ENCODE measurements at regions not wholly inside any gene's neighbourhood (a gene's known extent, or its start where the extent isn't known, plus 50 kb on each side); places are given as distances from the start of the nearest gene placed in this dataset.
A peak's percentile ranks its signal among the peaks of the same experiment; 100 is the strongest.
"Not testable (repeated sequence)": the region's sequence is repeated elsewhere in the genome, so short reads cannot be mapped to it uniquely, and the experiment has no call there.

DNA sequence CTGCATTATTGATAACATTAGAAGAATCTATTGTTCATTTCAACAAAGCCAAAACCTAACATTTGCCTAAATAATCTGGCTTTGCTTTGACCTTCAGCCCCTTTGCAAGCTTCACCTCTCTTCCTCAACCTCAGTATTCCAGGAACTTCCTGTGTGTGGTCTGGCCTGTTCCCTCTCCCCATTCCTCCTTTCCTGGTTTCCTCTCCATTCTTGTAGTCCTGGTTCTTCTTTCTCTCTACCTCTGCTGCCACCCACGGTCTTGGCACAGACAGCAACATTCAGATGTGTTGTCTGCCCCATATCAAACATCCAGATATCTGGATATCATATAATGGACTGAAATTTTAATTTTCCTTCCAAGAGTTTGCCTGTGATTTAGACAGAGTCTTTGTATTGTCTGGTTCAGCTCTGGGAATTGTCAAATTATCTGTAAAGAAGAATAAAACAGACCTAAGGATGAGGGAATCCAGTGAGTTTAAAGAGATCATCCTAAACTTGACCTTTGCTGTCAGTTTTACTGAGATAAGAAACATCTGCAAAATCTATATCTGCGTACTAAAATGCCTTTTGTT is 148.1 kb upstream of the KCTD3 start:
- Histone ChIP-seq H3K27ac (ENCODE audit: low read length) (no peak overlapping the region), H3K4me3 (ENCODE audit: low read length) (no peak overlapping the region)
- WGBS (ENCODE audit: insufficient coverage), result no CpG with 5 or more reads among the region's 2 CpGs

DNA sequence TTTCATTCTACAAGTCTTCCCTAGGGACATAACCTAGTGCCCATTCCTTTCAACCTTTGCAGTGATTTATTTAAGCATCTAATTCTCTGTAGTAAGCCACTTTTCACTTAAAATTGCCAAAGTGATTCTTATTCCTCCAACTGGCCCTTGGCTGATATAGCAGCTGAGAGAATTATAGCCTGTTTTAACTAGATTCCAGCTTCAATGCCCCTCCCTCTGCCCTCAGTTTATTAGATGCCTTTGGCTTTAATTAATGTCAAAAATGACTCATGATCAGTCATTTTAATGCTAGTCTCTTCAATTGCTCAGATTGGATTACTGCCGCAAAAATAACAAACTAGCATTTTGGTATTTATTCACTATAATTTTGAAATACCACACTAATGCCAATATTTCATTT is 145.4 kb upstream of the KCTD3 start:
- Histone ChIP-seq H3K4me1 (ENCODE audit: control insufficient read depth, insufficient read depth, low read length) (no peaks in the 10 kb centered on the region), H3K36me3 (ENCODE audit: control insufficient read depth, insufficient read depth, low read length) (no peaks in the 10 kb centered on the region), H3K27me3 (ENCODE audit: control insufficient read depth, insufficient read depth, low read length) (no peaks in the 10 kb centered on the region), H3K27ac (ENCODE audit: low read length) (no peak overlapping the region), H3K4me3 (ENCODE audit: low read length) (no peak overlapping the region), H3K9me3 (replicated peaks; ENCODE audit: control insufficient read depth, low read depth, low read length) (no peaks in the 10 kb centered on the region)
- no CpG with 5 or more reads among the region's 1 CpG for WGBS (ENCODE audit: insufficient coverage)
- DNase-seq, result no peak

More for the DNA sequence above, 148.1 kb upstream of the KCTD3 start:
- Histone ChIP-seq H3K9me3 (replicated peaks; ENCODE audit: control insufficient read depth, low read depth, low read length) (no peaks in the 10 kb centered on the region), H3K4me1 (ENCODE audit: control insufficient read depth, insufficient read depth, low read length) (no peaks in the 10 kb centered on the region), H3K36me3 (ENCODE audit: control insufficient read depth, insufficient read depth, low read length) (no peaks in the 10 kb centered on the region), H3K27me3 (ENCODE audit: control insufficient read depth, insufficient read depth, low read length) (no peaks in the 10 kb centered on the region)
- no peak for DNase-seq

DNA sequence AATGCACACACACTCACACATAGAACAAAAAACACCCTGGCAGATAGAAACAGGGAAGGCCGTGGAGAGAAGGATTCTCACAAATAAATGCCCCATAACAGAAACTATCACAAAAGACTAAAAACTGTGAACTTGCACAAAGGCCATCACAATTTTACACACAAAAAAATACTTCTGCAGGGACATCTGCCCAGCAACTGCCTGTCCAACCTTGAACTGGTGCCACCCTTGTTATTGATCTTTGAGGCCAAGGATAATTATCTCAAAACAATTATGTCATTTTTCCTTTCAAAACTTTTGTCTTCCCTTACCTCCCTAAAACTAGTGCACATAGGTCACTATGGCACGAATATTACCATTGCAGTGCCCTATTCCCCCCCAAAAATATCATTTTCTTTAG is 143.8 kb upstream of the KCTD3 start:
- no peak overlapping the region for H3K27ac ChIP-seq (ENCODE audit: low read length)
- no CpG with 5 or more reads among the region's 2 CpGs for WGBS (ENCODE audit: insufficient coverage)
- peaks cover 2% of the 10 kb centered on the region for H3K9me3 ChIP-seq (replicated peaks; ENCODE audit: control insufficient read depth, low read depth, low read length)
- no peak for DNase-seq
- no peaks in the 10 kb centered on the region for H3K4me1 ChIP-seq (ENCODE audit: control insufficient read depth, insufficient read depth, low read length)
- H3K36me3 ChIP-seq (ENCODE audit: control insufficient read depth, insufficient read depth, low read length), result no peaks in the 10 kb centered on the region
- no peak overlapping the region for H3K4me3 ChIP-seq (ENCODE audit: low read length)
- no peaks in the 10 kb centered on the region for H3K27me3 ChIP-seq (ENCODE audit: control insufficient read depth, insufficient read depth, low read length)

DNA sequence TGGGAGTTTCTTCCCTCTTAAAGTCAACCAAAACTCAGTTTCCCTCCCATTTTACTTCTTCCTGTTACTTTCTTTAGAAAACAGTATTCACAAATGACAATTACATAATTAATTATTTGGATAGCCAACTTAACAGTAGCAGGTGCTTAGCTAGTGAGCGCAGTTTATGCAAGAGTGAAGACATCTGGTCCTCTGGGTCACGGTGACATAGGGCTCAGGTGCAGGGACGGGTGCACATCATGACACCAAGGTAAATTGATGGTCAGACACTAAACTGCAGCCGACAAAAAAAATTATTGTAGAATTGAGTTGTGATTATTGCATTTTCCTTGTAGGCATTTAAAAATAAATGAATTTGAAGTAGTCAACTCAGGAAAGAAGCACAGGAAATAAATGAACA is 142.0 kb upstream of the KCTD3 start:
- peaks cover 3% of the 10 kb centered on the region for H3K9me3 ChIP-seq (replicated peaks; ENCODE audit: control insufficient read depth, low read depth, low read length)
- no peak for DNase-seq
- H3K36me3 ChIP-seq (ENCODE audit: control insufficient read depth, insufficient read depth, low read length), result no peaks in the 10 kb centered on the region
- 74% methylated on average over 4 of the region's 4 CpGs for WGBS (ENCODE audit: insufficient coverage)
- H3K4me3 ChIP-seq (ENCODE audit: low read length), result no peak overlapping the region
- no peaks in the 10 kb centered on the region for H3K4me1 ChIP-seq (ENCODE audit: control insufficient read depth, insufficient read depth, low read length)
- no peaks in the 10 kb centered on the region for H3K27me3 ChIP-seq (ENCODE audit: control insufficient read depth, insufficient read depth, low read length)
- H3K27ac ChIP-seq (ENCODE audit: low read length), result no peak overlapping the region

DNA sequence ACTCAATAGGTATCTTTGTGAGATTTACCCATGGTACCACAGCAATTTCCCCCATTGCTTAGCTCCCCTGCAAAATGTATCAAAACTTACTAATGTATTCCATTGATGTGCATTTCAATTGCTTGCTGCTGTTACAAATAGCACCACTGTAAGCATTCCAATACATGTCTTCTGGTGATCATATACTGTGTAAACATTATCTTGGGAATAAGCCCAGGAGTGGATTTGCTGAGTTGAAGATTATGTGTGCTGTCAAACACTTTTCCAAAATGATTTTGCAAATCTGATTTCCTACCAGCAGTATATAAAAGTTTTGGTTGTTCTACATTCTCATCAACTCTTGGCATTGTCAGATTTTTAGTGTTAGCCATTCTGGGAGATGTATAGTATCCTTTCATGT is 141.0 kb upstream of the KCTD3 start:
- Histone ChIP-seq H3K36me3 (ENCODE audit: control insufficient read depth, insufficient read depth, low read length) (no peaks in the 10 kb centered on the region), H3K27me3 (ENCODE audit: control insufficient read depth, insufficient read depth, low read length) (no peaks in the 10 kb centered on the region), H3K4me1 (ENCODE audit: control insufficient read depth, insufficient read depth, low read length) (no peaks in the 10 kb centered on the region), H3K27ac (ENCODE audit: low read length) (no peak overlapping the region), H3K9me3 (replicated peaks; ENCODE audit: control insufficient read depth, low read depth, low read length) (peaks cover 3% of the 10 kb centered on the region), H3K4me3 (ENCODE audit: low read length) (no peak overlapping the region)
- DNase-seq, result no peak

DNA sequence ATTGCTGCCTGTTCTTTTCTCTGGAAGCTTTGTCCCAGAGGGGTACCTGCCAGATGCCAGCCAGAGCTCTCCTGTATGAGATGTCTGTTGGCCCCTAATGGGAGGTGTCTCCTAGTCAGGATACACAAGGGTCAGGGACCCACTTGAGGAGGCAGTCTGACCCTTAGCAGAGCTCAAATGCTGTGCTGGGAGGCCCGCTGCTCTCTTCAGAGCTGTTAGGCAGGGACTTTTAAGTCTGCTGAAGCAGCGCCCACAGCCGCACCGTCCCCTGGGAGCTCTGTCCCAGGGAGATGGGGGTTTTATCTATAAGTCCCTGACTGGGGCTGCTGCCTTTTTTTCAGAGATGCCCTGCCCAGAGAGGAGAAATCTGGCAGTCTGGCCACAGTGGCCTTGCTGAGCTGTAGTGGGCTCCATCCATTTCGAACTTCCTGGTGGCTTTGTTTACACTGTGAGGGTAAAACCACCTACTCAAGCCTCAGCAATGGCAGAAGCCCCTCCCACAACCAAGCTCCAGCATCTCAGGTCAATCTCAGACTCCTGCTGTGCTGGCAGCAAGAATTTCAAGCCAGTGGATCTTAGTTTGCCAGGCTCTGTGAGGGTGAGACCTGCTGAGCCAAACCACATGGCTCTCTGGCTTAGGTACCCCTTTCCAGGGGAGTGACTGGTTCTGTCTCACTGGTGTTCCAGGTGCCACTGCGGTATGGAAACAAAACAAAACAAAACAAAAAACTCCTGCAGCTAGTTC is 134.4 kb upstream of the KCTD3 start:
- DNase-seq; H3K36me3 ChIP-seq (ENCODE audit: control insufficient read depth, insufficient read depth, low read length); H3K4me3 ChIP-seq (ENCODE audit: low read length); H3K27ac ChIP-seq (ENCODE audit: low read length); H3K27me3 ChIP-seq (ENCODE audit: control insufficient read depth, insufficient read depth, low read length); H3K4me1 ChIP-seq (ENCODE audit: control insufficient read depth, insufficient read depth, low read length); H3K9me3 ChIP-seq (replicated peaks; ENCODE audit: control insufficient read depth, low read depth, low read length): not testable (repeated sequence)
- 90% methylated on average over 4 of the region's 6 CpGs for WGBS (ENCODE audit: insufficient coverage)

DNA sequence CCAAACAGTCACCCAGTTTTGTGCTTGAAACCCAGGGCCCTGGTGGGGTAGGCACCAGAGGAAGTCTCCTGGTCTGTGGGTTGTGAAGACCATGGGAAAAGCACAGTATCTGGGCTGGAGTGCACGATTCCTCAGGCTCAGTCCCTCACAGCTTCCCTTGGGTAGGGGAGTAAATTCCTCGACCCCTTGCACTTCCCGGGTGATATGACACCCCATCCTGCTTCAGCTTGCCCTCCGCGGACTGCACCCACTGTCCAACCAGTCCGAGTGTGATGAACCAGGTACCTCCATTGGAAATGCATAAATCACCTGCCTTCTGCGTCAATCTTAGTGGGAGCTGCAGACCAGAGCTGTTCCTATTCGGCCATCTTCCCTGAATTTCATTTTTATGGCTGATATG is 133.9 kb upstream of the KCTD3 start:
- WGBS (ENCODE audit: insufficient coverage), result 87% methylated on average over 3 of the region's 8 CpGs
- H3K9me3 ChIP-seq (replicated peaks; ENCODE audit: control insufficient read depth, low read depth, low read length), result peaks cover 5% of the 10 kb centered on the region

DNA sequence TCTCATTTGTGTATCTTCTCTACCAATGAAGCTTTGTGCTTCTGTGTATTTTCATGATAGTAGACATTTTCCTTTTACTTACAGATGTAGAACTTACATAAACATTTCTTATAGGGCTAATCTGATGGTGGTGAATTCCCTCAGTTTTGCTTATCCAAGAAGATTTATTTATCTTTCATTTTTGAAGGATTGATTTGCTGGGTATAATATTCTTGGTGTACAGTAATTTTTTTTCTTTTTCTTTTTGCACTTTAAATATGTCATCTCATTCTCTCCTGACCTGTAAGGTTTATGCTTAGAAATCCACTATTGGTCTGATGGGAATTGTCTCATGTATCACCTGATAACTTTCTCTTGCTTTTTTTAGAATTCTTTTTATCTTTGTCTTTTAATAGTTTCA is 127.6 kb upstream of the KCTD3 start:
- H3K9me3 ChIP-seq (replicated peaks; ENCODE audit: control insufficient read depth, low read depth, low read length), result peaks cover 3% of the 10 kb centered on the region
- H3K27me3 ChIP-seq (ENCODE audit: control insufficient read depth, insufficient read depth, low read length), result no peaks in the 10 kb centered on the region
- DNase-seq, result no peak

More for the DNA sequence above, 133.9 kb upstream of the KCTD3 start:
- Histone ChIP-seq H3K4me1 (ENCODE audit: control insufficient read depth, insufficient read depth, low read length) (no peaks in the 10 kb centered on the region), H3K36me3 (ENCODE audit: control insufficient read depth, insufficient read depth, low read length) (no peaks in the 10 kb centered on the region), H3K27me3 (ENCODE audit: control insufficient read depth, insufficient read depth, low read length) (no peaks in the 10 kb centered on the region), H3K27ac (ENCODE audit: low read length) (no peak overlapping the region), H3K4me3 (ENCODE audit: low read length) (no peak overlapping the region)
- DNase-seq, result no peak

DNA sequence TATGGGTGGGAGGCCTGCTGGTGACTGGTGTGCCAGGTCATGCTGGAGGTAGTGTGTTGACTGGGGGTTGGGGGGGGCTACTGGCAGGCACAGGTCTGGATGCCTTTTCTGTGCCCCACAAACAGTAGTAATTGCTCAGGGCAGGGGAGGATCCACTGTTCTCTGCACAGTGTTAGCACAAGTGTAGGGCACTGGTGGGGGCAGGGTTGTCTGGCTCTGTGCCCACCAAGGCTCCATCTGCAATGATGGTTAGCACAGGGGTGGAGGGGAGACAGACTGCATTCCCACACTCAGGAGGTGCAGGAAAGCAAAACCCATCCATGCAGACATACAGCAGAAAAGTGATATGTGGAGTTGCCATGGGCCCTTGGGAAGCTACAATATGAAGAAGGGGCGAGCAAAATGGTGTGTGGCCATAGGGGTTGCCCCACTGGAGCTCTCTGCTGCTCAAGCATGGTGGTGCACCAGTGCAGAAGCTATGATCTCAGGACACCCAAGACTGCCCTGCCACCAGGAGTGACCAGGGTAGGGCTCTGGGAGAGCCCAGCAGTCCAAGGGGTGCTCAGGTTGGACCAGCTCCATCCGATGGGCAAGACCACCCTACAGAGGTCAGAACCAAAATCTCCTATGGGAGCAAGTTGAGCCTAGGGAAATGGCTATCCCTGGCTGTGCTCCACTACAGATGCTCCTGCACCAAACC is 122.2 kb upstream of the KCTD3 start:
- Histone ChIP-seq H3K27me3 (ENCODE audit: control insufficient read depth, insufficient read depth, low read length) (no peaks in the 10 kb centered on the region), H3K27ac (ENCODE audit: low read length) (no peak overlapping the region), H3K36me3 (ENCODE audit: control insufficient read depth, insufficient read depth, low read length) (no peaks in the 10 kb centered on the region), H3K4me1 (ENCODE audit: control insufficient read depth, insufficient read depth, low read length) (no peaks in the 10 kb centered on the region), H3K9me3 (replicated peaks; ENCODE audit: control insufficient read depth, low read depth, low read length) (no peaks in the 10 kb centered on the region), H3K4me3 (ENCODE audit: low read length) (no peak overlapping the region)
- WGBS (ENCODE audit: insufficient coverage), result 80% methylated on average over 2 of the region's 2 CpGs
- DNase-seq, result no peak

More for the DNA sequence above, 127.6 kb upstream of the KCTD3 start:
- Histone ChIP-seq H3K4me1 (ENCODE audit: control insufficient read depth, insufficient read depth, low read length) (no peaks in the 10 kb centered on the region), H3K36me3 (ENCODE audit: control insufficient read depth, insufficient read depth, low read length) (no peaks in the 10 kb centered on the region), H3K27ac (ENCODE audit: low read length) (no peak overlapping the region), H3K4me3 (ENCODE audit: low read length) (no peak overlapping the region)

DNA sequence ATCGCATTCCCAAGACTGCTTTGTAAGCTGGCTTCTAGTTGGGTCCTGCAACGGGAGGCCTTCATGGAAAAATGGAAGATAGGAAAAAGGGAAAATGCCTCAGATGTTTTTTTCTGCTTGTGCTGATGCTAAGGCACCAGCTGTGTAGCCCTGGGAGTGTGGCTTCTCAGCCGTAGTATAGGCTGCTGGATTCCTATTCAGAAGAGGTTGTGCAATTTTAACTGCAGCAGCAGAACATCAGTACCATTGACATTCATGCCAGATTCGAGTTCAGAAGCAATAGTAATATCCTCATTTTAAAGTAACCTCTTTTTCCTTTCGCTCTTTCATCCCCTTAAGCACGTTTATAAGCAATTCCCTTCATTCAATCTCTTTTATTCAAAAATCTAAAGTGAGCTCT is 119.1 kb upstream of the KCTD3 start:
- peak; percentile 7 for DNase-seq
- H3K36me3 ChIP-seq (ENCODE audit: control insufficient read depth, insufficient read depth, low read length); H3K4me3 ChIP-seq (ENCODE audit: low read length); H3K27me3 ChIP-seq (ENCODE audit: control insufficient read depth, insufficient read depth, low read length); H3K27ac ChIP-seq (ENCODE audit: low read length); H3K4me1 ChIP-seq (ENCODE audit: control insufficient read depth, insufficient read depth, low read length); H3K9me3 ChIP-seq (replicated peaks; ENCODE audit: control insufficient read depth, low read depth, low read length): not testable (repeated sequence)
- WGBS (ENCODE audit: insufficient coverage), result 77% methylated on average over 2 of the region's 6 CpGs
